ENCODE measurements at regions not wholly inside any gene's neighbourhood (a gene's known extent, or its start where the extent isn't known, plus 50 kb on each side); places are given as distances from the start of the nearest gene placed in this dataset.

GRCh38 chr3:71962561-71963240 lies 177.8 kb upstream of the PROK2 start:
- TF ChIP-seq CTCF (IDR thresholded peaks at IDR 0.05) (no peak), POLR2A (IDR thresholded peaks at IDR 0.05) (no peak)
